HUES48 (cell line): ENCODE measurements at regions not wholly inside any gene's neighbourhood (a gene's known extent, or its start where the extent isn't known, plus 50 kb on each side); places are given as distances from the start of the nearest gene placed in this dataset.
"Not testable (repeated sequence)": the region's sequence is repeated elsewhere in the genome, so short reads cannot be mapped to it uniquely, and the experiment has no call there.

Source experiments
- H3K27ac ChIP-seq: one replicate; pipeline ENCODE4 v1.7.0; 2013; ENCODE audit warnings: low read depth, low read length, inconsistent platforms
- H3K27me3 ChIP-seq: 2 replicates; pipeline ENCODE4 v1.6.1; 2013; ENCODE audit warnings: mild to moderate bottlenecking, low read length; ENCODE audit not compliant: control insufficient read depth, insufficient read depth
- H3K36me3 ChIP-seq: 2 replicates; pipeline ENCODE4 v1.6.1; 2013; ENCODE audit warnings: low read length; ENCODE audit not compliant: control insufficient read depth, insufficient read depth
- H3K4me1 ChIP-seq: 2 replicates; pipeline ENCODE4 v1.6.1; 2013; ENCODE audit warnings: mild to moderate bottlenecking, low read length; ENCODE audit not compliant: control insufficient read depth, insufficient read depth
- H3K4me3 ChIP-seq: 2 replicates; pipeline ENCODE4 v1.5.1; 2013; ENCODE audit warnings: mild to moderate bottlenecking, low read depth, low read length
- H3K9ac ChIP-seq: 2 replicates; pipeline ENCODE4 v1.6.1; 2013; ENCODE audit warnings: mild to moderate bottlenecking, low read depth, low read length, moderate library complexity
- H3K9me3 ChIP-seq: 2 replicates; pipeline ENCODE4 v1.6.1; 2013; ENCODE audit warnings: low read length; ENCODE audit not compliant: control insufficient read depth, insufficient read depth

- peaks cover 18% of the 10 kb centered on the region for H3K4me1 ChIP-seq
- H3K27me3 ChIP-seq: no peaks in the 10 kb centered on the region
- peak overlapping the region; percentile 70 for H3K27ac ChIP-seq
- peaks cover 8% of the 10 kb centered on the region; the same call in 1 of the 2 replicates for H3K9me3 ChIP-seq
- no peaks in the 10 kb centered on the region for H3K36me3 ChIP-seq
- H3K9ac ChIP-seq: no peak overlapping the region
- H3K4me3 ChIP-seq: no peak overlapping the region
These were observed 98.8 kb upstream of the MB21D2 start for GRCh38 chr3:193016437-193016901.

- H3K36me3 ChIP-seq: no peaks in the 10 kb centered on the region
- no peaks in the 10 kb centered on the region for H3K9me3 ChIP-seq
- no peaks in the 10 kb centered on the region for H3K27me3 ChIP-seq
- no peak overlapping the region for H3K9ac ChIP-seq
- H3K27ac ChIP-seq: no peak overlapping the region
- no peak overlapping the region for H3K4me3 ChIP-seq
- H3K4me1 ChIP-seq: peaks cover 10% of the 10 kb centered on the region
These were observed 103.9 kb upstream of the MB21D2 start for GRCh38 chr3:193021506-193022010.

GRCh38 chr3:193023218-193023617, 105.6 kb upstream of the MB21D2 start:
- H3K27me3 ChIP-seq: no peaks in the 10 kb centered on the region
- no peak overlapping the region for H3K4me3 ChIP-seq
- H3K4me1 ChIP-seq: peaks cover 8% of the 10 kb centered on the region; the same call in 1 of the 2 replicates
- no peak overlapping the region for H3K27ac ChIP-seq
- no peaks in the 10 kb centered on the region for H3K9me3 ChIP-seq
- H3K9ac ChIP-seq: no peak overlapping the region
- H3K36me3 ChIP-seq: no peaks in the 10 kb centered on the region

GRCh38 chr3:193028258-193028657, 110.6 kb upstream of the MB21D2 start:
- no peaks in the 10 kb centered on the region for H3K9me3 ChIP-seq
- no peak overlapping the region for H3K4me3 ChIP-seq
- peaks cover 16% of the 10 kb centered on the region; the same call in 1 of the 2 replicates for H3K4me1 ChIP-seq
- no peaks in the 10 kb centered on the region for H3K36me3 ChIP-seq
- no peaks in the 10 kb centered on the region for H3K27me3 ChIP-seq
- H3K27ac ChIP-seq: no peak overlapping the region
- no peak overlapping the region for H3K9ac ChIP-seq

- H3K36me3 ChIP-seq: no peaks in the 10 kb centered on the region
- H3K9me3 ChIP-seq: no peaks in the 10 kb centered on the region
- no peaks in the 10 kb centered on the region for H3K27me3 ChIP-seq
- H3K27ac ChIP-seq: no peak overlapping the region
- H3K4me3 ChIP-seq: no peak overlapping the region
- no peak overlapping the region for H3K9ac ChIP-seq
- peaks cover 16% of the 10 kb centered on the region; the same call in 1 of the 2 replicates for H3K4me1 ChIP-seq
These were observed 112.1 kb upstream of the MB21D2 start for GRCh38 chr3:193029800-193030199.

- Histone ChIP-seq H3K4me1 (peaks cover 16% of the 10 kb centered on the region; the same call in 1 of the 2 replicates), H3K27me3 (no peaks in the 10 kb centered on the region), H3K36me3 (no peaks in the 10 kb centered on the region), H3K9me3 (no peaks in the 10 kb centered on the region), H3K27ac (no peak overlapping the region), H3K9ac (no peak overlapping the region), H3K4me3 (no peak overlapping the region)
These were observed 112.6 kb upstream of the MB21D2 start for GRCh38 chr3:193030276-193030675.

GRCh38 chr3:193031911-193032310, 114.3 kb upstream of the MB21D2 start:
- Histone ChIP-seq H3K27me3 (no peaks in the 10 kb centered on the region), H3K9ac (no peak overlapping the region), H3K4me1 (peaks cover 16% of the 10 kb centered on the region; the same call in 1 of the 2 replicates), H3K4me3 (no peak overlapping the region), H3K27ac (no peak overlapping the region), H3K9me3 (no peaks in the 10 kb centered on the region), H3K36me3 (no peaks in the 10 kb centered on the region)

GRCh38 chr3:193033226-193033780, 115.6 kb upstream of the MB21D2 start:
- no peaks in the 10 kb centered on the region for H3K27me3 ChIP-seq
- no peak overlapping the region for H3K27ac ChIP-seq
- no peak overlapping the region for H3K9ac ChIP-seq
- no peaks in the 10 kb centered on the region for H3K36me3 ChIP-seq
- peaks cover 7% of the 10 kb centered on the region; the same call in 1 of the 2 replicates for H3K4me1 ChIP-seq
- H3K4me3 ChIP-seq: no peak overlapping the region
- no peaks in the 10 kb centered on the region for H3K9me3 ChIP-seq

- H3K27me3 ChIP-seq, H3K9me3 ChIP-seq, H3K4me1 ChIP-seq: not testable (repeated sequence)
These were observed 120.2 kb upstream of the MB21D2 start for GRCh38 chr3:193037828-193038227.

GRCh38 chr3:193039058-193039457, 121.4 kb upstream of the MB21D2 start:
- no peaks in the 10 kb centered on the region for H3K27me3 ChIP-seq
- H3K4me3 ChIP-seq: no peak overlapping the region
- peaks cover 2% of the 10 kb centered on the region; the same call in 1 of the 2 replicates for H3K4me1 ChIP-seq
- H3K9me3 ChIP-seq: no peaks in the 10 kb centered on the region
- H3K36me3 ChIP-seq: no peaks in the 10 kb centered on the region
- no peak overlapping the region for H3K27ac ChIP-seq
- H3K9ac ChIP-seq: no peak overlapping the region

More at GRCh38 chr3:193037828-193038227, 120.2 kb upstream of the MB21D2 start:
- not testable (repeated sequence) for H3K27ac ChIP-seq, H3K4me3 ChIP-seq, H3K36me3 ChIP-seq, H3K9ac ChIP-seq

GRCh38 chr3:193040836-193041672, 123.4 kb upstream of the MB21D2 start:
- Histone ChIP-seq H3K9me3 (no peaks in the 10 kb centered on the region), H3K36me3 (no peaks in the 10 kb centered on the region), H3K4me3 (no peak overlapping the region), H3K27ac (no peak overlapping the region), H3K27me3 (no peaks in the 10 kb centered on the region), H3K9ac (no peak overlapping the region), H3K4me1 (peaks cover 2% of the 10 kb centered on the region; the same call in 1 of the 2 replicates)
